Right atrium auricular region (tissue), 2 donors: ENCODE measurements at regions not wholly inside any gene's neighbourhood (a gene's known extent, or its start where the extent isn't known, plus 50 kb on each side); places are given as distances from the start of the nearest gene placed in this dataset.

Experiments used
- DNase-seq: peaks from one replicate; pipeline ENCODE4 v3.0.0-alpha.2; 2019; ENCODE audit warnings: low spot score
- H3K27ac ChIP-seq, 2 donors: fragments of 200-600 bp; sonication (generic); 1 replicate in 1 of 2; 2 replicates in 1 of 2; pipeline ENCODE4 v1.5.1; 2016 to 2019
- H3K27me3 ChIP-seq, 2 donors: fragments of 200-600 bp; sonication (generic); one replicate each; pipeline versions ENCODE4 v1.5.1 to v1.6.0; 2017 to 2019
- H3K36me3 ChIP-seq: fragments of 200-600 bp; sonication (generic); one replicate; pipeline ENCODE4 v1.5.1; 2016
- H3K4me1 ChIP-seq, 2 donors: fragments of 200-600 bp; sonication (generic); one replicate each; pipeline versions ENCODE4 v1.5.1 to v1.6.0; 2017 to 2019
- H3K4me3 ChIP-seq, 2 donors: fragments of 200-600 bp; sonication (generic); 1 replicate in 1 of 2; 2 replicates in 1 of 2; pipeline ENCODE4 v1.5.1; 2017 to 2019; ENCODE audit warnings: mild to moderate bottlenecking in 1 of 2, moderate library complexity in 1 of 2
- H3K9me3 ChIP-seq, 2 donors: fragments of 200-600 bp; sonication (generic); one replicate each; pipeline ENCODE4 v1.5.1; 2019
- TF ChIP-seq, protein P1 (sequence below), 2 donors: fragments of 200-600 bp; sonication (generic); IDR thresholded peaks; one replicate each; pipeline ENCODE4 v1.5.1; 2019; ENCODE audit warnings: antibody characterized with exemption in 2 of 2

DNA sequence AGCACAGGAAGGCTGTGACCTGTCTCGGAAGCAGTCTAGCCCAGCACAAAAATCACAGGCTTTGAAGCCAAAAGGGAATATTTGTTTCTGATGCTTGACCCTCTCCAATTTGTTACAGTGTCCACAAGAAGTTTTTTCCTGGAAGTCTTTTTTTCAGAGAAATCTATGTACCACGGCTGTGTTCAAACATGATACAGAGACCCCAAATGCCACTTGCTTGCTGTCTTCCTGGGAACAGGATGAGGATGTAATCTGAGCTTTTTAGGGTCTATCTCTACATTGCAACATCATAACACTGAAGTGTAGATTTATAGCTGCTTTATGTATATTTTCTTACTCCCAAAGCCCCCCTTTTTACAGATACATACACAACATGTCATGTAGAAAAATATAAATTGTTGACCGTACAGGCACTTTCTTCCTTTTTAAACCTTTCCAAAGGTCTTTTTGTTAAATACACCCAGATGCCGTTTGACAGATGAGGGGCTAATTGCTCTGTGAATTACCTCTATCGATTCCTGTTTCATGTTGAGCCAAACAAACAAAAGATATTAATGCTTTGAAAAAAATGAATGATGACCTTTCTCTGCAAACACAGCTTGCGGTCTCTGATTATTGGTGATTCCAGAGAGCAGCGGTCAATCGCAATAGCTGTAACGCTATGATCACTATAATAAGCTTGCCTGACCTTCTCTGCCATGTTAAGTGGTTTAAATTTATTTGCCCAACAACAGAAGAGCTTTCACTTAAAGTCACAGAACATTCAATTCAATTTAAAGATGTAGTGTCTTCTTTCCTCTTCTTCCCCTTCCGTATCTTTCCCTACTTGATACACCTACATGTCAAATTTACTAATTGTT is 875.9 kb upstream of the NR2F2 start:
- H3K36me3 ChIP-seq, result no peaks in the 10 kb centered on the region
- no peaks in the 10 kb centered on the region for H3K27me3 ChIP-seq
- DNase-seq, result no peak
- H3K9me3 ChIP-seq, result no peaks in the 10 kb centered on the region
- no peak overlapping the region for H3K4me3 ChIP-seq
- TF ChIP-seq, protein P1, sequence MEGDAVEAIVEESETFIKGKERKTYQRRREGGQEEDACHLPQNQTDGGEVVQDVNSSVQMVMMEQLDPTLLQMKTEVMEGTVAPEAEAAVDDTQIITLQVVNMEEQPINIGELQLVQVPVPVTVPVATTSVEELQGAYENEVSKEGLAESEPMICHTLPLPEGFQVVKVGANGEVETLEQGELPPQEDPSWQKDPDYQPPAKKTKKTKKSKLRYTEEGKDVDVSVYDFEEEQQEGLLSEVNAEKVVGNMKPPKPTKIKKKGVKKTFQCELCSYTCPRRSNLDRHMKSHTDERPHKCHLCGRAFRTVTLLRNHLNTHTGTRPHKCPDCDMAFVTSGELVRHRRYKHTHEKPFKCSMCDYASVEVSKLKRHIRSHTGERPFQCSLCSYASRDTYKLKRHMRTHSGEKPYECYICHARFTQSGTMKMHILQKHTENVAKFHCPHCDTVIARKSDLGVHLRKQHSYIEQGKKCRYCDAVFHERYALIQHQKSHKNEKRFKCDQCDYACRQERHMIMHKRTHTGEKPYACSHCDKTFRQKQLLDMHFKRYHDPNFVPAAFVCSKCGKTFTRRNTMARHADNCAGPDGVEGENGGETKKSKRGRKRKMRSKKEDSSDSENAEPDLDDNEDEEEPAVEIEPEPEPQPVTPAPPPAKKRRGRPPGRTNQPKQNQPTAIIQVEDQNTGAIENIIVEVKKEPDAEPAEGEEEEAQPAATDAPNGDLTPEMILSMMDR (IDR thresholded peaks at IDR 0.05), result no peak
- no peak overlapping the region for H3K27ac ChIP-seq
- H3K4me1 ChIP-seq, result peaks cover 0 to 17% of the 10 kb centered on the region in 2 donors

DNA sequence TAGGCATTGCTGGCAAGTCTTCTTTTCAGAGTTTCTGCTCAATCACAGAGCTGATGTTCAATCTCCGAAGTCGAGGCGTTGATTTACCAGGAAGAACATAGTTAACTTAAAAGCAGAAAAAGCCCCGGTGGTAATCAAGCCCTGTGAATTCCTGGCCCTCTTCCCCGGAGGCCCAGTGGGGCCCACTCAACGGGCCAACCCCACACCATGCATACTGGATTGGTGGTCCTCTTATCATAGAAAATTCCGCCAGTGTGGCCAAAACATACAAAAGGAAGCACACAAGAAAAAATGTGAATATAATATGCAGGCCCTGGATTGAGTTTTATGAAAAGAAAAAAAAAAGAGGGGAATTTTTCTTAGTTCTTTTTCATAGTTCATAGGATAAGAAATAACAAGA is 873.0 kb upstream of the NR2F2 start:
- Histone ChIP-seq H3K9me3 (no peaks in the 10 kb centered on the region), H3K4me1 (peaks cover 0 to 17% of the 10 kb centered on the region in 2 donors), H3K4me3 (no peak overlapping the region), H3K27ac (peak overlapping the region in 1 of 2 donors; percentile 21), H3K36me3 (no peaks in the 10 kb centered on the region), H3K27me3 (no peaks in the 10 kb centered on the region)
- TF ChIP-seq, protein P1 (IDR thresholded peaks at IDR 0.05), result no peak
- DNase-seq, result no peak

DNA sequence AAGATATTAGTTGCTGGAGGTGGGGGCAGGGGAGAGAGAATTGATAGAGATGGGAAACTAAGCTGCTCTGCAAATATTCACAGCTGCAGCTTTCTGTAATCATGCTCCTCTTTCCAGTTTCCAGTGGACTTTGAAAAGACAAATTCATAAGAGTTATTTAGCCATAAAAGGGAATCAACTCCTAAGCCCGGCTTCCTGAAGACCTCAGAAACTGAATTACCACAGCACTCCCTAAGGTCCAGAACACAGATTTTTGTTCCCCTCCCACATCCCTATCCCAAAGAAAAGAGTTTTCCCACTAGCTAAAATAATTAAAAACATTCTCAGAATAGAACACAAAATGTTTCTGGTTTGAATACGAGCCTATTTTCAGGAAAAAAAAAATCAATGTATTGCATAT is 871.8 kb upstream of the NR2F2 start:
- no peaks in the 10 kb centered on the region for H3K9me3 ChIP-seq
- TF ChIP-seq, protein P1 (IDR thresholded peaks at IDR 0.05), result no peak
- peaks cover 0 to 17% of the 10 kb centered on the region in 2 donors for H3K4me1 ChIP-seq
- no peak overlapping the region for H3K4me3 ChIP-seq
- H3K27me3 ChIP-seq, result no peaks in the 10 kb centered on the region
- no peaks in the 10 kb centered on the region for H3K36me3 ChIP-seq
- H3K27ac ChIP-seq, result peak overlapping the region in 1 of 2 donors; percentile 21
- no peak for DNase-seq

DNA sequence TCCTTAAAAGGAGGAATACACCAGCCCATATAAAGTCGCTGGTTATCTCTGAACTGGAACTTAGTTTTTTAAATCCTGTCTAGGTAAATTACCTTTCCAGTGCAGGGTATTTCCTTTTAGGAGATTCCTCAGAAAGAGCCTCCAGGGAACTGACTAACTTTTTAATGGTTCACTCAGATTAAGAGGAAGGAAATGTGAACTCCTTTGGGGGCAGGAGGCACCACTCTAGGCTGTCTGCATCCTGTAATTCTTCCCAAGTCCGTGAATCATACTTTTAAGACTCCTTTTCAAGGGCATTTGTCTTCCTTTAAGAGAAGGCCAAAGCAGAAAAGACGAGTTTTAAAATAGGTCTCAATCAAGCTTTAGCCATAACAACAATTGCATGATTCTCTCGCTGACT is 871.2 kb upstream of the NR2F2 start:
- no peaks in the 10 kb centered on the region for H3K27me3 ChIP-seq
- peaks cover 0 to 17% of the 10 kb centered on the region in 2 donors for H3K4me1 ChIP-seq
- no peaks in the 10 kb centered on the region for H3K36me3 ChIP-seq
- H3K4me3 ChIP-seq, result no peak overlapping the region
- H3K9me3 ChIP-seq, result no peaks in the 10 kb centered on the region
- no peak for DNase-seq
- peak overlapping the region in 1 of 2 donors; percentile 21 for H3K27ac ChIP-seq
- TF ChIP-seq, protein P1 (IDR thresholded peaks at IDR 0.05), result no peak

DNA sequence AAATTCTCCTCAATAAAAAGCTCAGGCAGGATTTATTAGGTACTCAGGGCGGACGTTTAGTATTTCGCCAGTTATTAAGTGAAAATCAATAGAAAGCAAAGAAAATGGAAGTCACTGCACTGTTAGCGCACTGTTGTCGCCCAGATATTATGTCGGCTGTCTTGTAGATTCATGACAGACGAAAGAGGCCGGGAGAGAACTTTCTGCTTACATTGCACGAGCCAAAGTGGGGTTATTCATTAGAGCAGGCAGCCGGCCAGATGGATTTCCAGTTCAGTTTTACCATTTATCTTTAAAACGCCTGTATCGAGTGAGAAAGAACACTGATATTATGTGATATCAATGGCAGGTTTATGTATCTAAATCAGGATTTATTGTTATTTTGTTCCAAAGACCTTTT is 866.0 kb upstream of the NR2F2 start:
- H3K4me1 ChIP-seq, result no peaks in the 10 kb centered on the region
- no peaks in the 10 kb centered on the region for H3K27me3 ChIP-seq
- no peak overlapping the region for H3K4me3 ChIP-seq
- no peaks in the 10 kb centered on the region for H3K9me3 ChIP-seq
- no peaks in the 10 kb centered on the region for H3K36me3 ChIP-seq
- H3K27ac ChIP-seq, result no peak overlapping the region
- DNase-seq, result no peak
- TF ChIP-seq, protein P1 (IDR thresholded peaks at IDR 0.05), result no peak
